Large intestine (tissue), 3 donors: ENCODE measurements at regions not wholly inside any gene's neighbourhood (a gene's known extent, or its start where the extent isn't known, plus 50 kb on each side); places are given as distances from the start of the nearest gene placed in this dataset.
"Not testable (repeated sequence)": the region's sequence is repeated elsewhere in the genome, so short reads cannot be mapped to it uniquely, and the experiment has no call there.

ENCODE experiments used
- DNase-seq, 2 donors: peaks; one replicate each; pipeline versions ENCODE4 v3.0.0 to v3.0.0-alpha.2; 2013
- H3K27ac ChIP-seq: one replicate; pipeline ENCODE4 v1.5.1; 2013; ENCODE audit warnings: low read length
- H3K27me3 ChIP-seq: 2 replicates; pipeline ENCODE4 v1.6.1; 2013; ENCODE audit warnings: low read length; ENCODE audit not compliant: control insufficient read depth, insufficient read depth
- H3K36me3 ChIP-seq: 2 replicates; pipeline ENCODE4 v1.6.1; 2013; ENCODE audit warnings: low read length; ENCODE audit not compliant: control insufficient read depth, insufficient read depth
- H3K4me1 ChIP-seq: one replicate; pipeline ENCODE4 v1.6.1; 2013; ENCODE audit warnings: low read length; ENCODE audit not compliant: control insufficient read depth, insufficient read depth
- H3K4me3 ChIP-seq: one replicate; pipeline ENCODE4 v1.5.1; 2013; ENCODE audit warnings: low read length
- H3K9me3 ChIP-seq: one replicate; pipeline ENCODE4 v1.6.1; 2013; ENCODE audit warnings: mild to moderate bottlenecking, low read depth, low read length, moderate library complexity; ENCODE audit not compliant: control insufficient read depth
- WGBS: methylation state at CpG from one replicate; pipeline ENCODE4 v1.1.5; 2013; ENCODE audit warnings: low lambda C conversion rate; ENCODE audit not compliant: insufficient coverage; 5-methylcytosine and 5-hydroxymethylcytosine counted together

DNA sequence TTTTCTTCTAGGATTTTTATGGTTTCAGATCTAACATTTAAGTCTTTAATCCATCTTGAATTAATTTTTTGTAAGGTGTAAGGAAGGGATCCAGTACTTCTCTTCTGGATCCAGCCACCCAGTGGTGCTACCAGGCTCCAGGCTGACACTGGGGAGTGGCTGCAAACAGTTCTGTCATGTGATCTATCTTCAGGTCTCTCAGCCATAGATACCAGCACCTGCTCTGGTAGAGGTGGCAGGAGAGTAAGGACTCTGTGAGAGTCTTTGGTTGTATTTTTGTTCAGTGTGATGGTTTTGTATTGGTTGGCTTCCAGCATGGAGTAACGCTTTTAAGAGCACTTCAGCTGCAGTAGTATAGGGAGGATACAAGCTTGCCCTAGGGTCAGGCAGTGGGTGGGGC is 205.9 kb downstream of the FGF10 start:
- H3K4me3 ChIP-seq, result no peak overlapping the region
- no peak for DNase-seq
- H3K27me3 ChIP-seq, result no peaks in the 10 kb centered on the region
- H3K4me1 ChIP-seq, result no peaks in the 10 kb centered on the region
- no peaks in the 10 kb centered on the region for H3K9me3 ChIP-seq
- no peak overlapping the region for H3K27ac ChIP-seq
- H3K36me3 ChIP-seq, result no peaks in the 10 kb centered on the region
- no CpG with 5 or more reads among the region's 1 CpG for WGBS

DNA sequence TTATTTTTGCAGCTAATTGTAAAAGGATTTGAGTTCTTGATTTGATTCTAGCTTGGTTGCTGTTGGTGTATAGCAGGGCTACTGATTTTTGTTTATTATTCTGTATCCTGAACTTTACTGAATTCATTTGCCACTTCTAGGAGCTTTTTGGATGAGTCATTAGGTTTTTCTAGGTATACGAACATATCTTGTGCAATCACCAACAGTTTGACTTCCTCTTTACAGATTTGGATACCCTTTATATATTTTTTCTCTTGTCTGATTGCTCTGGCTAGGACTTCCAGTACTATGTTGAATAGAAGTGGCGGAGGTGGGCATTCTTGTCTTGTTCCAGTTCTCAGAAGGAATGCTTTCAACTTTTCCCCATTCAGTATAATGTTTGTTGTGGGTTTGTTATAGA is 210.8 kb downstream of the FGF10 start:
- DNase-seq, result no peak
- no peaks in the 10 kb centered on the region for H3K27me3 ChIP-seq
- 86% methylated on average over 2 of the region's 2 CpGs for WGBS

DNA sequence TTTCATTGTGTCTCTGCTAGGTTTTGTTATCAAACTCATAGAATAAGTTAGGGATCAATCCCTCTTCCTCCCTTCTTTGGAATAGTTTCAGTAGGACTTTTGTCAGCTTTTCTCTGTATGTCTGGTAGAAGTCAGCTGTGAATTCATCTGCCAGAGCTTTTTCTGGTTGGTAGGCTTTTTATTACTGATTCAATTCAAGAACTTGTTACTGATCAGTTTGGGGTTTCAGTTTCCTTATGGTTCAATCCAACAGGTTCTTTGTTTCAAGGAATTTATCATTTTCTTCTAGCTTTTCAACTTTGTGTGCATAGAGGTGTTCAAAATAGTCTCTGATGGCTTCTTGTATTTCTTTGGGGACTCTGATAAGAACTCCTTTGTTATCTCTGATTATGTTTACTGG is 221.7 kb downstream of the FGF10 start:
- Histone ChIP-seq H3K36me3 (no peaks in the 10 kb centered on the region), H3K27ac (no peak overlapping the region), H3K9me3 (peaks cover 5% of the 10 kb centered on the region), H3K4me3 (no peak overlapping the region), H3K4me1 (no peaks in the 10 kb centered on the region), H3K27me3 (no peaks in the 10 kb centered on the region)
- no peak for DNase-seq

More for the DNA sequence above, 210.8 kb downstream of the FGF10 start:
- Histone ChIP-seq H3K9me3 (no peaks in the 10 kb centered on the region), H3K27ac (no peak overlapping the region), H3K36me3 (no peaks in the 10 kb centered on the region), H3K4me3 (no peak overlapping the region), H3K4me1 (no peaks in the 10 kb centered on the region)

DNA sequence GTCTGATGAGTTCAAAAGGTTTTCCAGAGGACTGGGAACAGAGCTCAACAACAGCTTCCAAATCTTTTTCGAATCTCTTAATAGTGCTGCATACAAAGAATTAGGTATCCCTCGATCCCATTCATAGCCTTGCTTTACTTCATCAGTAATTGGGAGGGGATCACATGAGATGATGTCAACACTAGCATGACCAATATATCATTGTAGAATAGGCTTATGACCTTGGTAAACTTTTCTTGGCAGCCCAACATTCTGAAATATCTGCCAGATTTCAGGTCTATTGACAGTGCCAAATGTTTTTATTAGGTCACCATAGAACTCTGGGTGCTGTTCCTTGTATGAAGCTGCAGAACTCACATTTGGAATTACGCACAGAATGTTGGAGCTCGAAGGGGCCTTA is 228.9 kb downstream of the FGF10 start:
- Histone ChIP-seq H3K27me3 (no peaks in the 10 kb centered on the region), H3K27ac (no peak overlapping the region), H3K4me3 (no peak overlapping the region), H3K9me3 (no peaks in the 10 kb centered on the region), H3K36me3 (no peaks in the 10 kb centered on the region), H3K4me1 (no peaks in the 10 kb centered on the region)
- 90% methylated on average over 2 of the region's 4 CpGs for WGBS
- DNase-seq, result no peak

DNA sequence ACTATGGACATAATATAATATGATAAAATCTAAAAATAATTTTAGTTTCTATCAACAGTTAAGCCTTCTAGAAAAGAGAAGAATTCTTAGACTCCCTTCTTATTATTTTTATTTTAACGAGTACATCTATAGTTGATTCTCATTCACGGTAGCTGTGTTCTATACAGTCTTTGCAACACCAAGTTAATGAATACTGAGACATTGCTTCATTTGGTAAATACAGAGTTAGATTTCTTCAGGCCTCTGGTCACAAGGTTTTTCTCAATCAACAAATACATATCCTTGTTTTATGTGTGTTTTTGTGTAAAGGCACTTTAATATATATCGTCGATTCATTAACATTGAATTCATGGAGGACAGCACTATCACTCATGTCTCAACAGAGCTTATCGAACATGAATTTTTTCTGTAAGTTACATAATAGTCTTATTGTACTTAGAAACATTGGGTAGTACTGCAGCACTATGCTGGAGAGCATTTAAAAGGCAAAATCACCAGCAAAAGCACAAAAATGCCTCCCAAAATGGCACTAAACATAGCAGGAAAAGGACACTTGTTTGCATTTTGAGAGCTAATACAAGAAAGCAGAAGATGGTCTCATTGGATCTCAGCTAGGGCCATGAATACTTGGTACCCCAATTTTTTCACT is 239.0 kb downstream of the FGF10 start:
- 100% methylated on average over 3 of the region's 5 CpGs for WGBS
- H3K36me3 ChIP-seq, result no peaks in the 10 kb centered on the region

DNA sequence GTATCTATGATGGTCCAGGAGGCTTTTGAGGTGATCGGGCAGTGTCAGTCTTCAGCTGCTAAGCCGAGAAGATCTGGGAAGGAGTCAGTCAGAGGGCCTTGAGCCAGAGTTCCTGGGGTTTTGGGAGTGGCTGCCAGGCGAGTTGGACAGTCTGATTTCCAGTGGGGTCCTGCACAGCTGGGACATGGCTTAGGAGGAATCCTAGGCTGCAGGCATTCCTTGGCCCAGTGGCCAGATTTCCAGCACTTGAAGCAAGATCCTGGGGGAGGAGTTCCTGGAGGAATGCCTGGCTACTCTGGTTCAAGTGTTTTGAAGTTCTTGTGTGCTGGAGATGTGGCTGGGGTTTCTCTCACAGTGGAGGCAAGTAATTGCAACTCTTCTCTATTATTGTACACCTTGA is 271.3 kb downstream of the FGF10 start:
- not testable (repeated sequence) for H3K27ac ChIP-seq, H3K9me3 ChIP-seq, H3K36me3 ChIP-seq, H3K4me1 ChIP-seq, H3K4me3 ChIP-seq, DNase-seq, H3K27me3 ChIP-seq
- no CpG with 5 or more reads among the region's 3 CpGs for WGBS

More for the DNA sequence above, 239.0 kb downstream of the FGF10 start:
- Histone ChIP-seq H3K27ac (no peak overlapping the region), H3K4me1 (no peaks in the 10 kb centered on the region), H3K4me3 (no peak overlapping the region), H3K27me3 (no peaks in the 10 kb centered on the region), H3K9me3 (no peaks in the 10 kb centered on the region)
- no peak for DNase-seq

DNA sequence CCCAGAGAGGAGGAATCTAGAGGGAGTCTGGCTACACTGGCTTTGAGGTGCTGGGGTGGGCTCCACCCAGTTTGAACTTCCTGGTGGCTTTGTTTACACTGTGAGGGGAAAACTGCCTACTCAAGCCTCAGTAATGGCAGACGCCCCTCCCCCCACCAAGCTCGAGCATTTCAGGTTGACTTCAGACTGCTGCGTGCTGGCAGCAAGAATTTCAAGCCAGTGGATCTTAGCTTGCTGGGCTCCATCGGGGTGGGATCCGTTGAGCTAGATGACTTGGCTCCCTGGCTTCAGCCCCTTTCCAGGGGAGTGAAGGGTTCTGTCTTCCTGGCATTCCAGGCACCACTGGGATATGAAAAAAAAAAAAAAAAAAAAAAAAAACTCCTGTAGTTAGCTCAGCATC is 281.0 kb downstream of the FGF10 start:
- DNase-seq, H3K9me3 ChIP-seq, H3K4me1 ChIP-seq, H3K36me3 ChIP-seq, H3K27ac ChIP-seq, H3K27me3 ChIP-seq, H3K4me3 ChIP-seq: not testable (repeated sequence)
- no CpG with 5 or more reads among the region's 5 CpGs for WGBS

DNA sequence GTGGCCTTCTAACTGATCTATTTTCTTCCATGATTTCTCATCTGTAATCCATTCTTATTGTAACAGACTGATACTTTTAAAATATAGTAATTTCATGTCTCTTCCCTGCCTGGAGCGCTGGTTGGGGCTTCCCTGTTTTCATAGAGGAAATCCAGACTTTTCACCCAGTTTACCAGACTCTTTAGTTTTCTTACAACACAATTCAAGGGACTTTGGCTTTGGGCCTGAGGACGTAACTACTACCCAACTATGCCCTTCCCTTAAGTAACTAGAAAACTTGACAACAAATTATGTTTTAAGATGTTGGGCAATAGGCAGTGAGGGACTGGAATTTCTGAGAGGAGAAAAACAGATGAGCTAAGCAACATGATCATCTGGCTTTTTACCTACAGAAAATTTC is 289.6 kb downstream of the FGF10 start:
- DNase-seq, result no peak
- WGBS, result 100% methylated on average over 1 of the region's 2 CpGs
- Histone ChIP-seq H3K27ac (no peak overlapping the region), H3K4me1 (no peaks in the 10 kb centered on the region), H3K36me3 (no peaks in the 10 kb centered on the region), H3K9me3 (no peaks in the 10 kb centered on the region), H3K27me3 (no peaks in the 10 kb centered on the region), H3K4me3 (no peak overlapping the region)

DNA sequence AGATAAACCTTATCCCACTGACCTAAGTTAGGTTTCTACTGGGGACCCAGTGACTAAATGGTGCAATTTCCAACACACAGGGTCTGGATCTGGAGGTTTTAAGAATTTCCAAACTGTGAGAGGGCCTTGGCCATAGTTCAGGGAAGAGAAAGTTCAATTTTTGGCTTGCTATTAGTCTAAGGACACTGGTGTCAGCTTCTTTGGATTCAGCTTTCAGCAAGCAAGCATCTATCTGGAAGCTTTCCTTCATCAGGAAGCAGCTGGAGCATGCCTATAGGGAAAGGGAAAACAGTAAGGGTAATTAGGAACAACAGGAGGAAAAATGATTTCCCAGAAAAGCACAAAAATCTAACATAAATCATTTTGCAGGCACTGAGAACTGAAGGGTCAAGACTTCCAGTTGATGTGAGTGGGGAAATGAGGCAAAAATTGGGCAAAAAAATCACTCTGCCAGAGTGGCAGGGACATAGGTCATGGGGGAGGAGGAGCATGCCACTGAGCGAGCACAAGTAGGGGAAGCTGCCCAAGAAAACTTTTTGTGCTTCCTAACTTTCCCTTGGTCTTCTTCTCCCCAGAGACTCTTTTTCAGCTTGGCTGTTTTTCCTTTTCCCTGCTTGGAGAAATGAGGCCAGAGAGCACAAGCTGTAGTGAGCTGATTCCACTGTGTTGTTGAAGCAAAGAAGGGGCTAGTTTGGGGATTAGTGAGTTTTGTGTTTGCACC is 299.6 kb downstream of the FGF10 start:
- Histone ChIP-seq H3K27ac (no peak overlapping the region), H3K4me3 (no peak overlapping the region), H3K36me3 (no peaks in the 10 kb centered on the region), H3K9me3 (no peaks in the 10 kb centered on the region), H3K27me3 (no peaks in the 10 kb centered on the region), H3K4me1 (no peaks in the 10 kb centered on the region)
- DNase-seq, result peak in 1 of 2 donors; percentile 1
- no CpG with 5 or more reads among the region's 1 CpG for WGBS

DNA sequence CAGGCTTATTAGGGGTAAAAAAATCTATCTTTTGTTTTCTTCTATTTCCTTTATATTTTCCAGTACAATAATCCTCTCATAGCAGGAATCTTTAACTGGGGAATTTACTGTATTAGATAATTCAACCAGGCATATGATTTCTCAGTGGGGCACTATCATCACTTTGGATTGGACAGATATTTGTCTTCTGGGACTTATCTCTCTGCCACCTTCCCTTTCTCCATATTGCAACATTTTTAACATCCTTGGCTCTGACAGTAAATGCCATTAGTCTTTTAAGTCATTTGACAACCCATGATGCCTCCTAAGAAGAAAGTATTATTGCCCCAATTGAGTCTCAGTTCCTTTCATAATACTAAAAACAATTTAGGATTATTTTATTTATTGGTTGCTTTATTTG is 304.1 kb downstream of the FGF10 start:
- Histone ChIP-seq H3K4me1 (no peaks in the 10 kb centered on the region), H3K27me3 (no peaks in the 10 kb centered on the region), H3K27ac (no peak overlapping the region), H3K36me3 (no peaks in the 10 kb centered on the region), H3K9me3 (no peaks in the 10 kb centered on the region), H3K4me3 (no peak overlapping the region)
- no peak for DNase-seq

DNA sequence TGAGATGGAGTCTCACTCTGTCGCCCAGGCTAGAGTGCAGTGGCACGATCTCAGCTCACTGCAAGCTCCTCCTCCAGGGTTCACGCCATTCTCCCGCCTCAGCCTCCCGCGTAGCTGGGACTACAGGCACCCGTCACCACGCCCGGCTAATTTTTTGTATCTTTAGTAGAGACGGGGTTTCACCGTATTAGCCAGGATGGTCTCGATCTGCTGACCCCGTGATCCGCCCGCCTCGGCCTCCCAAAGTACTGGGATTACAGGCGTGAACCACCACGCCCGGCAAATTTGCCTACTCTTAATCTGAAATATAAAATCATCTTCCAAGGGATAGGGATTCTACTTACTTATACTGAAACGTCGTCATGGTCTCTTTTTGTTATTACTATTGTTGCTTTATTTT is 314.7 kb downstream of the FGF10 start:
- not testable (repeated sequence) for H3K9me3 ChIP-seq, H3K27ac ChIP-seq, H3K27me3 ChIP-seq, H3K4me3 ChIP-seq, H3K4me1 ChIP-seq, DNase-seq, H3K36me3 ChIP-seq
- no CpG with 5 or more reads among the region's 21 CpGs for WGBS
